ENCODE measurements at regions not wholly inside any gene's neighbourhood (a gene's known extent, or its start where the extent isn't known, plus 50 kb on each side); places are given as distances from the start of the nearest gene placed in this dataset.

DNA sequence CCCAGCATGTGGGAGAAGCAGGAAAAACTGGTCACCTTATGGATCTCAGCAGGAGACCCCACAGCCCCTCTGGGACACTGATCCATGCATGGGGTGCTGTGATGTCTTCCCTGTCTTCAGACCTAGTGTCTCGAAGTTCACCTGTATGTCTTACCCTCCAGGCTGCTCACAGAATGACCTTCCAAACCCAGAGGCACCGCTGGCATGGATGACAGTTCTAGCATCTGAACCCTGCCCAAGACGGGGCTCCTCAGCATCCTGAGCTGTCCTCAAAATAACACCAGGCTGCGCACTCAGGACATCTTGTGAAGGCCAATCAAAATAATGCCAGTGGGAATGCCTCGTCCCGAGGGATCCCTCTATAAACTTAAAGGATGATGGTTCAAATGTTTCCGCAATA lies 824.9 kb downstream of the TBC1D22A start:
- TF ChIP-seq, protein P1, sequence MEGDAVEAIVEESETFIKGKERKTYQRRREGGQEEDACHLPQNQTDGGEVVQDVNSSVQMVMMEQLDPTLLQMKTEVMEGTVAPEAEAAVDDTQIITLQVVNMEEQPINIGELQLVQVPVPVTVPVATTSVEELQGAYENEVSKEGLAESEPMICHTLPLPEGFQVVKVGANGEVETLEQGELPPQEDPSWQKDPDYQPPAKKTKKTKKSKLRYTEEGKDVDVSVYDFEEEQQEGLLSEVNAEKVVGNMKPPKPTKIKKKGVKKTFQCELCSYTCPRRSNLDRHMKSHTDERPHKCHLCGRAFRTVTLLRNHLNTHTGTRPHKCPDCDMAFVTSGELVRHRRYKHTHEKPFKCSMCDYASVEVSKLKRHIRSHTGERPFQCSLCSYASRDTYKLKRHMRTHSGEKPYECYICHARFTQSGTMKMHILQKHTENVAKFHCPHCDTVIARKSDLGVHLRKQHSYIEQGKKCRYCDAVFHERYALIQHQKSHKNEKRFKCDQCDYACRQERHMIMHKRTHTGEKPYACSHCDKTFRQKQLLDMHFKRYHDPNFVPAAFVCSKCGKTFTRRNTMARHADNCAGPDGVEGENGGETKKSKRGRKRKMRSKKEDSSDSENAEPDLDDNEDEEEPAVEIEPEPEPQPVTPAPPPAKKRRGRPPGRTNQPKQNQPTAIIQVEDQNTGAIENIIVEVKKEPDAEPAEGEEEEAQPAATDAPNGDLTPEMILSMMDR (tag by site-specific recombination; IDR thresholded peaks at IDR 0.05) = no peak
- TF ChIP-seq YY1 (tag by site-specific recombination; IDR thresholded peaks at IDR 0.05) (no peak), ZNF704 (tag by site-specific recombination; IDR thresholded peaks at IDR 0.05) (no peak), IKZF3 (tag by site-specific recombination; IDR thresholded peaks at IDR 0.05) (no peak), BCL11B (tag by site-specific recombination; IDR thresholded peaks at IDR 0.05; ENCODE audit: low read depth) (no peak), KLF1 (tag by site-specific recombination; IDR thresholded peaks at IDR 0.05) (no peak)
